ENCODE measurements at regions not wholly inside any gene's neighbourhood (a gene's known extent, or its start where the extent isn't known, plus 50 kb on each side); places are given as distances from the start of the nearest gene placed in this dataset.
"Not testable (repeated sequence)": the region's sequence is repeated elsewhere in the genome, so short reads cannot be mapped to it uniquely, and the experiment has no call there.

GRCh38 chr5:1640421-1640881 is 116.7 kb upstream of the LPCAT1 start:
- Mint-ChIP-seq H3K9me3 (no peaks in the 10 kb centered on the region), H3K4me1 (ENCODE audit: low read depth) (peaks cover 13% of the 10 kb centered on the region), H3K27ac (no peak overlapping the region), H3K36me3 (ENCODE audit: low read depth) (no peaks in the 10 kb centered on the region), H3K27me3 (ENCODE audit: low read depth) (peaks cover 33% of the 10 kb centered on the region), H3K4me3 (no peak overlapping the region)
- no peak for DNase-seq (ENCODE audit: low spot score)

GRCh38 chr5:1639757-1640156 is 116.0 kb upstream of the LPCAT1 start:
- no peak for DNase-seq (ENCODE audit: low spot score)
- Mint-ChIP-seq H3K9me3 (no peaks in the 10 kb centered on the region), H3K36me3 (ENCODE audit: low read depth) (no peaks in the 10 kb centered on the region), H3K4me3 (no peak overlapping the region), H3K27ac (no peak overlapping the region), H3K4me1 (ENCODE audit: low read depth) (peaks cover 14% of the 10 kb centered on the region), H3K27me3 (ENCODE audit: low read depth) (peaks cover 29% of the 10 kb centered on the region)

GRCh38 chr5:1638658-1639400 is 115.1 kb upstream of the LPCAT1 start:
- no peak overlapping the region for H3K27ac Mint-ChIP-seq

GRCh38 chr5:1637639-1638481 is 114.1 kb upstream of the LPCAT1 start:
- Mint-ChIP-seq H3K4me3 (no peak overlapping the region), H3K27ac (no peak overlapping the region), H3K9me3 (no peaks in the 10 kb centered on the region), H3K27me3 (ENCODE audit: low read depth) (peaks cover 14% of the 10 kb centered on the region), H3K36me3 (ENCODE audit: low read depth) (no peaks in the 10 kb centered on the region), H3K4me1 (ENCODE audit: low read depth) (peaks cover 16% of the 10 kb centered on the region)
- DNase-seq (ENCODE audit: low spot score) = no peak

More at GRCh38 chr5:1638658-1639400, 115.1 kb upstream of the LPCAT1 start:
- Mint-ChIP-seq H3K27me3 (ENCODE audit: low read depth) (peaks cover 24% of the 10 kb centered on the region), H3K4me1 (ENCODE audit: low read depth) (peaks cover 13% of the 10 kb centered on the region), H3K4me3 (no peak overlapping the region), H3K9me3 (no peaks in the 10 kb centered on the region), H3K36me3 (ENCODE audit: low read depth) (no peaks in the 10 kb centered on the region)
- DNase-seq (ENCODE audit: low spot score) = no peak

GRCh38 chr5:1636981-1637638 is 113.3 kb upstream of the LPCAT1 start:
- Mint-ChIP-seq H3K4me3 (no peak overlapping the region), H3K4me1 (ENCODE audit: low read depth) (peaks cover 19% of the 10 kb centered on the region), H3K27ac (no peak overlapping the region), H3K9me3 (no peaks in the 10 kb centered on the region), H3K36me3 (ENCODE audit: low read depth) (no peaks in the 10 kb centered on the region), H3K27me3 (ENCODE audit: low read depth) (peaks cover 12% of the 10 kb centered on the region)
- DNase-seq (ENCODE audit: low spot score) = no peak

GRCh38 chr5:1636208-1636770 is 112.5 kb upstream of the LPCAT1 start:
- not testable (repeated sequence) for H3K4me3 Mint-ChIP-seq; DNase-seq (ENCODE audit: low spot score); H3K27ac Mint-ChIP-seq; H3K27me3 Mint-ChIP-seq (ENCODE audit: low read depth); H3K9me3 Mint-ChIP-seq; H3K36me3 Mint-ChIP-seq (ENCODE audit: low read depth)
- peaks cover 16% of the 10 kb centered on the region for H3K4me1 Mint-ChIP-seq (ENCODE audit: low read depth)

- not testable (repeated sequence) for H3K9me3 Mint-ChIP-seq; H3K36me3 Mint-ChIP-seq (ENCODE audit: low read depth); H3K27me3 Mint-ChIP-seq (ENCODE audit: low read depth)
- Mint-ChIP-seq H3K4me1 (ENCODE audit: low read depth) (peaks cover 14% of the 10 kb centered on the region), H3K4me3 (peak overlapping the region; percentile 72), H3K27ac (peak overlapping the region; percentile 63)
- peak; percentile 28 for DNase-seq (ENCODE audit: low spot score)
Measured at GRCh38 chr5:1635477-1635876, 111.7 kb upstream of the LPCAT1 start.

GRCh38 chr5:1634337-1634661 is 110.5 kb upstream of the LPCAT1 start:
- H3K9me3 Mint-ChIP-seq = no peaks in the 10 kb centered on the region
- peak overlapping the region; percentile 89 for H3K4me3 Mint-ChIP-seq
- peaks cover 14% of the 10 kb centered on the region for H3K4me1 Mint-ChIP-seq (ENCODE audit: low read depth)
- H3K36me3 Mint-ChIP-seq (ENCODE audit: low read depth) = peaks cover 8% of the 10 kb centered on the region
- no peak for DNase-seq (ENCODE audit: low spot score)
- H3K27me3 Mint-ChIP-seq (ENCODE audit: low read depth) = peaks cover 4% of the 10 kb centered on the region
- H3K27ac Mint-ChIP-seq = peak overlapping the region; percentile 89

GRCh38 chr5:1633605-1634336 is 110.0 kb upstream of the LPCAT1 start:
- Mint-ChIP-seq H3K27ac (peak overlapping the region; percentile 89), H3K4me3 (peak overlapping the region; percentile 89), H3K9me3 (no peaks in the 10 kb centered on the region), H3K27me3 (ENCODE audit: low read depth) (peaks cover 4% of the 10 kb centered on the region), H3K4me1 (ENCODE audit: low read depth) (peaks cover 14% of the 10 kb centered on the region), H3K36me3 (ENCODE audit: low read depth) (peaks cover 8% of the 10 kb centered on the region)
- DNase-seq (ENCODE audit: low spot score) = peak; percentile 87

- Mint-ChIP-seq H3K36me3 (ENCODE audit: low read depth) (peaks cover 14% of the 10 kb centered on the region), H3K4me1 (ENCODE audit: low read depth) (peaks cover 14% of the 10 kb centered on the region)
- H3K9me3 Mint-ChIP-seq; H3K27me3 Mint-ChIP-seq (ENCODE audit: low read depth); H3K27ac Mint-ChIP-seq; DNase-seq (ENCODE audit: low spot score); H3K4me3 Mint-ChIP-seq: not testable (repeated sequence)
Measured at GRCh38 chr5:1631004-1631403, 107.2 kb upstream of the LPCAT1 start.

GRCh38 chr5:1626397-1626796 is 102.6 kb upstream of the LPCAT1 start:
- H3K27ac Mint-ChIP-seq = not testable (repeated sequence)
- peaks cover 26% of the 10 kb centered on the region for H3K36me3 Mint-ChIP-seq (ENCODE audit: low read depth)

GRCh38 chr5:1619531-1619930 is 95.8 kb upstream of the LPCAT1 start:
- not testable (repeated sequence) for H3K4me1 Mint-ChIP-seq (ENCODE audit: low read depth); H3K4me3 Mint-ChIP-seq; H3K27me3 Mint-ChIP-seq (ENCODE audit: low read depth); DNase-seq (ENCODE audit: low spot score); H3K27ac Mint-ChIP-seq; H3K9me3 Mint-ChIP-seq
- H3K36me3 Mint-ChIP-seq (ENCODE audit: low read depth) = peaks cover 26% of the 10 kb centered on the region

More at GRCh38 chr5:1626397-1626796, 102.6 kb upstream of the LPCAT1 start:
- not testable (repeated sequence) for H3K9me3 Mint-ChIP-seq; H3K4me3 Mint-ChIP-seq; H3K27me3 Mint-ChIP-seq (ENCODE audit: low read depth); H3K4me1 Mint-ChIP-seq (ENCODE audit: low read depth); DNase-seq (ENCODE audit: low spot score)

- H3K27ac Mint-ChIP-seq; H3K27me3 Mint-ChIP-seq (ENCODE audit: low read depth); H3K4me1 Mint-ChIP-seq (ENCODE audit: low read depth); H3K4me3 Mint-ChIP-seq; H3K9me3 Mint-ChIP-seq; DNase-seq (ENCODE audit: low spot score): not testable (repeated sequence)
- peaks cover 20% of the 10 kb centered on the region for H3K36me3 Mint-ChIP-seq (ENCODE audit: low read depth)
Measured at GRCh38 chr5:1618296-1618865, 94.6 kb upstream of the LPCAT1 start.

Measured in T-helper 2 cell treated with Interferon-gamma antibody and Interleukin-4, amounts not matched to agents 5 μg/mL and 100 μg/mL, for 36 hours (primary cell).